Hepatocyte (in vitro differentiated cells): ENCODE measurements at regions not wholly inside any gene's neighbourhood (a gene's known extent, or its start where the extent isn't known, plus 50 kb on each side); places are given as distances from the start of the nearest gene placed in this dataset.

Source experiments
- DNase-seq: peaks from one replicate; pipeline ENCODE4 v3.0.0-alpha.2; 2016; ENCODE audit warnings: low spot score
- H2AFZ ChIP-seq: fragments of 200-600 bp; sonication (generic); 2 replicates; pipeline ENCODE4 v1.6.0; 2016; ENCODE audit warnings: antibody characterized with exemption, mild to moderate bottlenecking
- H3K27ac ChIP-seq: fragments of 200-600 bp; sonication (generic); 2 replicates; pipeline ENCODE4 v1.5.1; 2016; ENCODE audit warnings: mild to moderate bottlenecking
- H3K27me3 ChIP-seq: fragments of 200-600 bp; sonication (generic); 2 replicates; pipeline ENCODE4 v1.6.1; 2016
- H3K36me3 ChIP-seq: fragments of 200-600 bp; sonication (generic); replicated peaks from 2 replicates; pipeline ENCODE4 v1.5.1; 2016; ENCODE audit warnings: low read depth; ENCODE audit not compliant: insufficient read depth
- H3K4me1 ChIP-seq: fragments of 200-600 bp; sonication (generic); 2 replicates; pipeline ENCODE4 v1.5.1; 2016; ENCODE audit warnings: mild to moderate bottlenecking, moderate library complexity; ENCODE audit not compliant: insufficient read depth
- H3K4me2 ChIP-seq: fragments of 200-600 bp; sonication (generic); 2 replicates; pipeline ENCODE4 v1.6.0; 2016
- H3K4me3 ChIP-seq: fragments of 200-600 bp; sonication (generic); 2 replicates; pipeline ENCODE4 v1.5.1; 2016; ENCODE audit warnings: mild to moderate bottlenecking
- H3K79me2 ChIP-seq: fragments of 200-600 bp; sonication (generic); 2 replicates; pipeline ENCODE4 v1.6.0; 2017; ENCODE audit warnings: mild to moderate bottlenecking
- H3K9me2 ChIP-seq: fragments of 200-600 bp; sonication (generic); replicated peaks from 2 replicates; pipeline ENCODE4 v1.6.0; 2017; ENCODE audit warnings: mild to moderate bottlenecking; ENCODE audit not compliant: insufficient read depth
- H3K9me3 ChIP-seq: fragments of 200-600 bp; sonication (generic); 2 replicates; pipeline ENCODE4 v1.5.1; 2016; ENCODE audit warnings: low read depth, mild to moderate bottlenecking
- H4K20me1 ChIP-seq: fragments of 200-600 bp; sonication (generic); 2 replicates; pipeline ENCODE4 v1.6.0; 2016; ENCODE audit warnings: mild to moderate bottlenecking; ENCODE audit not compliant: insufficient read depth, poor library complexity, severe bottlenecking
- CTCF ChIP-seq: fragments of 200-600 bp; sonication (generic); IDR thresholded peaks from 2 replicates; pipeline ENCODE4 v1.5.1; 2016; ENCODE audit warnings: antibody characterized with exemption, mild to moderate bottlenecking; ENCODE audit not compliant: poor library complexity
- EZH2 ChIP-seq: fragments of 200-600 bp; sonication (generic); IDR thresholded peaks from 2 replicates; pipeline ENCODE4 v1.6.1; 2016; ENCODE audit warnings: antibody characterized with exemption, mild to moderate bottlenecking, borderline replicate concordance
- EZH2phosphoT487 ChIP-seq: fragments of 200-600 bp; sonication (generic); IDR thresholded peaks from one replicate; pipeline ENCODE4 v1.6.1; 2018; ENCODE audit warnings: antibody characterized with exemption, mild to moderate bottlenecking, low read depth, moderate library complexity; ENCODE audit not compliant: unreplicated experiment, severe bottlenecking
- WGBS: methylation state at CpG from one replicate; pipeline ENCODE4 v1.1.6; 2016; ENCODE audit warnings: low lambda C conversion rate; ENCODE audit errors: missing lambda C conversion rate; 5-methylcytosine and 5-hydroxymethylcytosine counted together

GRCh38 chr5:148880197-148880596 is 53.8 kb downstream of the ADRB2 start:
- no peak overlapping the region for H2AFZ ChIP-seq
- WGBS = 94% methylated on average over 1 of the region's 1 CpG
- no peak overlapping the region for H3K27ac ChIP-seq
- no peaks in the 10 kb centered on the region for H4K20me1 ChIP-seq
- H3K79me2 ChIP-seq = no peaks in the 10 kb centered on the region
- H3K4me2 ChIP-seq = no peak overlapping the region
- TF ChIP-seq CTCF = no peak
- no peak for TF ChIP-seq EZH2phosphoT487
- no peak for TF ChIP-seq EZH2
- H3K27me3 ChIP-seq = no peaks in the 10 kb centered on the region
- no peaks in the 10 kb centered on the region for H3K4me1 ChIP-seq
- H3K4me3 ChIP-seq = no peak overlapping the region
- no peak for DNase-seq
- H3K36me3 ChIP-seq = no peaks in the 10 kb centered on the region
- no peaks in the 10 kb centered on the region for H3K9me2 ChIP-seq
- H3K9me3 ChIP-seq = no peaks in the 10 kb centered on the region

- no peak overlapping the region for H3K4me3 ChIP-seq
- H3K36me3 ChIP-seq = no peaks in the 10 kb centered on the region
- H3K9me3 ChIP-seq = no peaks in the 10 kb centered on the region
- no peaks in the 10 kb centered on the region for H4K20me1 ChIP-seq
- no peaks in the 10 kb centered on the region for H3K9me2 ChIP-seq
- DNase-seq = no peak
- no peak overlapping the region for H3K27ac ChIP-seq
- no peaks in the 10 kb centered on the region for H3K4me1 ChIP-seq
- WGBS = 79% methylated on average over 2 of the region's 2 CpGs
- TF ChIP-seq EZH2phosphoT487 (no peak), CTCF (no peak)
- no peaks in the 10 kb centered on the region for H3K79me2 ChIP-seq
- H2AFZ ChIP-seq = no peak overlapping the region
- H3K27me3 ChIP-seq = no peaks in the 10 kb centered on the region
- no peak overlapping the region for H3K4me2 ChIP-seq
Measured at GRCh38 chr5:148880696-148881095, 54.3 kb downstream of the ADRB2 start.

GRCh38 chr5:148882332-148882731 is 55.9 kb downstream of the ADRB2 start:
- no peak overlapping the region for H3K4me2 ChIP-seq
- no peaks in the 10 kb centered on the region for H3K9me2 ChIP-seq
- H3K4me3 ChIP-seq = no peak overlapping the region
- H2AFZ ChIP-seq = no peak overlapping the region
- H3K36me3 ChIP-seq = no peaks in the 10 kb centered on the region
- no peaks in the 10 kb centered on the region for H3K27me3 ChIP-seq
- H4K20me1 ChIP-seq = no peaks in the 10 kb centered on the region
- DNase-seq = no peak
- no peak overlapping the region for H3K27ac ChIP-seq
- no peaks in the 10 kb centered on the region for H3K79me2 ChIP-seq
- no peaks in the 10 kb centered on the region for H3K9me3 ChIP-seq
- TF ChIP-seq CTCF (no peak), EZH2phosphoT487 (no peak), EZH2 (no peak)
- 44% methylated on average over 2 of the region's 2 CpGs for WGBS
- no peaks in the 10 kb centered on the region for H3K4me1 ChIP-seq

GRCh38 chr5:148884339-148885020 is 58.1 kb downstream of the ADRB2 start:
- H3K79me2 ChIP-seq = no peaks in the 10 kb centered on the region
- H3K27ac ChIP-seq = no peak overlapping the region
- no peaks in the 10 kb centered on the region for H3K4me1 ChIP-seq
- 68% methylated on average over 3 of the region's 3 CpGs for WGBS
- no peak overlapping the region for H3K4me3 ChIP-seq
- no peak for DNase-seq
- H3K4me2 ChIP-seq = no peak overlapping the region
- H2AFZ ChIP-seq = no peak overlapping the region
- no peaks in the 10 kb centered on the region for H3K9me3 ChIP-seq
- H3K9me2 ChIP-seq = no peaks in the 10 kb centered on the region
- TF ChIP-seq EZH2 (no peak), EZH2phosphoT487 (no peak), CTCF (no peak)
- H4K20me1 ChIP-seq = no peaks in the 10 kb centered on the region
- H3K36me3 ChIP-seq = no peaks in the 10 kb centered on the region
- H3K27me3 ChIP-seq = no peaks in the 10 kb centered on the region
